ENCODE measurements at regions not wholly inside any gene's neighbourhood (a gene's known extent, or its start where the extent isn't known, plus 50 kb on each side); places are given as distances from the start of the nearest gene placed in this dataset.

DNA sequence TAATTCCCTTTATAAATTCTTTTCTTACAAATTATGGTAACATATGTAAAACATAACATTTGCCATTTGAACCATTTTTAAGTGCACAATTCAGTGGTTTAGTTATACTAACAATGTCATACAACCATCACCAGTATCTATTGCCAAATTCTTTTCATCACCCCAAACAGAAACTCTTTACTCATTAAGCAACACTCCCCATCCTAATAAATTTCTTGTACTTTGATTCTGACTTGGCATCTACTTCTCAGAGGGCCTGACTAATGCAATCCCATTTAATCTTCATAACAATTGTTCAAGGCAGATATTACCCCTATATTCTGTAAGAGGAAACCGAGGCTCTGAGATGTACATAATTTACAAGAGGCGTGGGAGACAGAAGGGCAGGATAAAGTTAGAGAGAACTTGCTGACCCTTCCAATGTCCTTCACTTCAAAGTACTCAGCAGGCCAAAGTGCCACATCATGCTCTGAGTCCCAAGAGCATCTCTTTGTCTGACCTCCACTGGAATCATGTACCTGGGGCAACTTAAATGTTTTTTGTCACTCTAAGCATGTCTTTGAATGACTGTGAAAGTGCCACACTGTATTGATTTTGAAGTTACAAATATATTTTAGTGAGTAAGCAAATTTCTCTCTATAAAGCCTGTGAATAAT lies 255.3 kb downstream of the KIF4B start:
- ATAC-seq = no peak
- Histone ChIP-seq H3K4me1 (no peaks in the 10 kb centered on the region), H3K4me3 (no peak overlapping the region), H3K36me3 (ENCODE audit: insufficient read depth in 1 of 2, low read depth in 1 of 2) (no peaks in the 10 kb centered on the region), H3K9me3 (no peaks in the 10 kb centered on the region), H3K27me3 (ENCODE audit: insufficient read depth in 3 of 3, low read length in 2 of 3) (peaks cover 0 to 2% (median 0%) of the 10 kb centered on the region in 3 donors), H3K27ac (no peak overlapping the region)
- TF ChIP-seq, protein P1, sequence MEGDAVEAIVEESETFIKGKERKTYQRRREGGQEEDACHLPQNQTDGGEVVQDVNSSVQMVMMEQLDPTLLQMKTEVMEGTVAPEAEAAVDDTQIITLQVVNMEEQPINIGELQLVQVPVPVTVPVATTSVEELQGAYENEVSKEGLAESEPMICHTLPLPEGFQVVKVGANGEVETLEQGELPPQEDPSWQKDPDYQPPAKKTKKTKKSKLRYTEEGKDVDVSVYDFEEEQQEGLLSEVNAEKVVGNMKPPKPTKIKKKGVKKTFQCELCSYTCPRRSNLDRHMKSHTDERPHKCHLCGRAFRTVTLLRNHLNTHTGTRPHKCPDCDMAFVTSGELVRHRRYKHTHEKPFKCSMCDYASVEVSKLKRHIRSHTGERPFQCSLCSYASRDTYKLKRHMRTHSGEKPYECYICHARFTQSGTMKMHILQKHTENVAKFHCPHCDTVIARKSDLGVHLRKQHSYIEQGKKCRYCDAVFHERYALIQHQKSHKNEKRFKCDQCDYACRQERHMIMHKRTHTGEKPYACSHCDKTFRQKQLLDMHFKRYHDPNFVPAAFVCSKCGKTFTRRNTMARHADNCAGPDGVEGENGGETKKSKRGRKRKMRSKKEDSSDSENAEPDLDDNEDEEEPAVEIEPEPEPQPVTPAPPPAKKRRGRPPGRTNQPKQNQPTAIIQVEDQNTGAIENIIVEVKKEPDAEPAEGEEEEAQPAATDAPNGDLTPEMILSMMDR (IDR thresholded peaks at IDR 0.05) = no peak
- 76 to 77% (median 76%) methylated on average over 2 of the region's 2 CpGs for WGBS, 3 donors
- DNase-seq = no peak
- intact Hi-C loops (cut with DNase I) = no loop called here

DNA sequence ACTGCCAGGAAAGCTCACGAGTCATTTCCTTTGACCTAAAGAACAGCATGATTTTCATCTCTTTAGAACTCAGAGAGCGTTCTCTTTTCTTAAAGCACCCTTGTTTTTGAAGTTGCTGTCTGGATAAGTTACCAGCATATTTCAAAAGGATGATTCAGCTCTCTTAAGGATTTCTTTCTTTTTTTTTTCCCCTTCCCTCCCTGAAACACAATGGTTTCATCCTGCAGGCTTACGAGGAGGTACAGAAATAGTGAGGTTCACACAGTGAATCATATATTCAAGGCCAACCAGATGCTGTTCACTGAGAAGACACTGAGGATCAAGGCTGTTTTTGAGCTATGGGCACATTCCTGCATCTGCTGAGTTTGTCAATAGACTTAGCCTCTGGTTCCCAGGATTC lies 257.2 kb downstream of the KIF4B start:
- TF ChIP-seq, protein P1 (IDR thresholded peaks at IDR 0.05) = no peak
- Histone ChIP-seq H3K4me1 (no peaks in the 10 kb centered on the region), H3K27me3 (ENCODE audit: insufficient read depth in 3 of 3, low read length in 2 of 3) (peaks cover 0 to 2% (median 0%) of the 10 kb centered on the region in 3 donors), H3K36me3 (ENCODE audit: insufficient read depth in 1 of 2, low read depth in 1 of 2) (no peaks in the 10 kb centered on the region), H3K9me3 (no peaks in the 10 kb centered on the region), H3K4me3 (no peak overlapping the region), H3K27ac (no peak overlapping the region)
- ATAC-seq = no peak
- intact Hi-C loops (cut with DNase I) = no loop called here
- WGBS, 3 donors = 48 to 52% (median 49%) methylated on average over 3 of the region's 3 CpGs
- DNase-seq = no peak

DNA sequence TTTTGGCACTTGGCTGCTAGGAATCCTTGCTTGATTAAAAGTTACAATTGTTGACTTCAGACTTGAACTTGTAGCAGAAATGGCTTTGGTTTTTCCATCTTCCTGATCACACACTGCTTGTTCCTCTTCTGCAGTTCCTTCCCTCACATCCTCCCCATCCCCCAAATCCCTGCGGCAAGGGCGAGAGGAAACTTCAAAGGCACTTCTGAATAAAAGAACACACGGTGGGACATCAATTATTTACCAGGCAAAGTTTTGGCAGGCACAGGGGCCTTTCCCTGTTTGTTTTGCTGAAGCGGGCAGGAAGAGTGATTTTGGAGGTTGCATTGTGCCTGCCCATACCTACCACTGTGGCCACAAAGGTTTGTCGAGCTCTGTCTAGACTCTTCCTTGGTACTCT lies 260.9 kb downstream of the KIF4B start:
- H3K27me3 ChIP-seq (ENCODE audit: insufficient read depth in 3 of 3, low read length in 2 of 3) = peaks cover 0 to 2% (median 0%) of the 10 kb centered on the region in 3 donors
- intact Hi-C loops (cut with DNase I) = no loop called here
- H3K36me3 ChIP-seq (ENCODE audit: insufficient read depth in 1 of 2, low read depth in 1 of 2) = no peaks in the 10 kb centered on the region
- no peak overlapping the region for H3K4me3 ChIP-seq
- H3K27ac ChIP-seq = no peak overlapping the region
- 13 to 20% (median 17%) methylated on average over 5 of the region's 5 CpGs for WGBS, 3 donors
- DNase-seq = no peak
- no peaks in the 10 kb centered on the region for H3K9me3 ChIP-seq
- H3K4me1 ChIP-seq = no peaks in the 10 kb centered on the region
- TF ChIP-seq, protein P1 (IDR thresholded peaks at IDR 0.05) = no peak
- ATAC-seq = no peak

DNA sequence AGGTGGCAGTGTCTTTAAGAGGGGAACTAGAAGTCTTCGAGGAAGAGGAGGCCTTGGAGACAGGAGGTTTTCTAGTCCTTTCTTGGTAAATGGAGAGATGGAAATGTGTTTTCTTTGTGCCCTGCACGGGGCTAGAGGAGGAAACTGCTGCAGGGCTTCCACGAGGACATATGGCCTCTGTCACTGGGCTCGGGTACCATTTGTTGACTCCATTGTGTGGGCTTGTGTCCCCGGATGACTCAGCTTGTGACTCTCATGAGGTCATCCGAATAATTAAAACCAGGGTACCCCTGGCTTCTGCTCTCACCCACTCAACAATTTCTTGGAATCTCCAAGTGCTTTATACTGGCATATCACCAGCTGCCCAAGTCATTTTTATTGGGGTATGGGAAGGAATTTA lies 261.7 kb downstream of the KIF4B start:
- TF ChIP-seq, protein P1 (IDR thresholded peaks at IDR 0.05) = no peak
- 69 to 76% (median 73%) methylated on average over 6 of the region's 6 CpGs for WGBS, 3 donors
- DNase-seq = no peak

DNA sequence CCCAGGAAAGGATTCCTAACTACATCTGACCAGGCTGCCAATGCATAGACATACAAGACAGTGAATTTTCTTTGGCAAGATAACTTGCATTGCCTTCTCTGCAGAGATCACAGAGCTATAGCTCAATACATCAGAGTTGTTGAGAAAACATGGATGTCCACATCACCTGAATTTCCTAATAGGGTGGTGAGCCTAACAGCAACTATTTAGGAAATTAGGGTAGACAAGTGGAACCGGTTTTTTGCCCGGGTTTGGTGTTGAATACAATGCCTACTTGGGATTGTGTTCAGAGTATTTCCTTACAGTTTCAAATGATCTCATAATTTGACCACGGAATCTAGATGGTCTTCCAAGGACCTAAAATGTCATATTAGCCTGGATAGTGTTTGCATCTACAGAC lies 262.7 kb downstream of the KIF4B start:
- H3K9me3 ChIP-seq = no peaks in the 10 kb centered on the region
- peaks cover 0 to 2% (median 0%) of the 10 kb centered on the region in 3 donors for H3K27me3 ChIP-seq (ENCODE audit: insufficient read depth in 3 of 3, low read length in 2 of 3)
- ATAC-seq = no peak
- intact Hi-C loops (cut with DNase I) = no loop called here
- TF ChIP-seq, protein P1 (IDR thresholded peaks at IDR 0.05) = no peak
- 79 to 80% (median 80%) methylated on average over 3 of the region's 3 CpGs for WGBS, 3 donors
- no peaks in the 10 kb centered on the region for H3K36me3 ChIP-seq (ENCODE audit: insufficient read depth in 1 of 2, low read depth in 1 of 2)
- no peaks in the 10 kb centered on the region for H3K4me1 ChIP-seq
- H3K4me3 ChIP-seq = no peak overlapping the region
- H3K27ac ChIP-seq = no peak overlapping the region
- DNase-seq = no peak

More for the DNA sequence above, 261.7 kb downstream of the KIF4B start:
- intact Hi-C loops (cut with DNase I) = no loop called here
- Histone ChIP-seq H3K36me3 (ENCODE audit: insufficient read depth in 1 of 2, low read depth in 1 of 2) (no peaks in the 10 kb centered on the region), H3K4me3 (no peak overlapping the region), H3K27me3 (ENCODE audit: insufficient read depth in 3 of 3, low read length in 2 of 3) (peaks cover 0 to 2% (median 0%) of the 10 kb centered on the region in 3 donors), H3K27ac (no peak overlapping the region), H3K9me3 (no peaks in the 10 kb centered on the region), H3K4me1 (no peaks in the 10 kb centered on the region)
- no peak for ATAC-seq
